Left ventricle myocardium inferior (tissue), 1 donor: ENCODE measurements at regions not wholly inside any gene's neighbourhood (a gene's known extent, or its start where the extent isn't known, plus 50 kb on each side); places are given as distances from the start of the nearest gene placed in this dataset.
"Not testable (repeated sequence)": the region's sequence is repeated elsewhere in the genome, so short reads cannot be mapped to it uniquely, and the experiment has no call there.

Experiments used
- DNase-seq: peaks from one replicate; pipeline ENCODE4 v3.0.0-alpha.2; 2020
- H3K27ac ChIP-seq: fragments of 200-600 bp; replicated peaks from 2 replicates; pipeline ENCODE4 v1.8.0; 2021
- H3K27me3 ChIP-seq: fragments of 200-600 bp; 2 replicates; pipeline ENCODE4 v1.8.0; 2021; ENCODE audit warnings: low read depth
- H3K36me3 ChIP-seq: fragments of 200-600 bp; 2 replicates; pipeline ENCODE4 v1.8.0; 2021
- H3K4me1 ChIP-seq: fragments of 200-600 bp; 2 replicates; pipeline ENCODE4 v1.8.0; 2021
- H3K4me3 ChIP-seq: fragments of 200-600 bp; 2 replicates; pipeline ENCODE4 v1.8.0; 2021; ENCODE audit warnings: mild to moderate bottlenecking, moderate library complexity
- H3K9me3 ChIP-seq: fragments of 200-600 bp; replicated peaks from 2 replicates; pipeline ENCODE4 v1.8.0; 2021
- CTCF ChIP-seq: fragments of 200-600 bp; IDR thresholded peaks from 2 replicates; pipeline ENCODE4 v1.8.0; 2021; ENCODE audit warnings: antibody characterized with exemption, mild to moderate bottlenecking, borderline replicate concordance
- intact Hi-C: fragments of 100-400 bp; cut with micrococcal nuclease; formaldehyde crosslinking; loops from one replicate; pipeline ENCODE4 v1.11.0; 2022
- donor health status: DM: no; HTN: yes; CAD: no; lungs with severe emphysema.

- Histone ChIP-seq H3K4me3 (no peak overlapping the region), H3K4me1 (no peaks in the 10 kb centered on the region), H3K27me3 (no peaks in the 10 kb centered on the region), H3K9me3 (no peaks in the 10 kb centered on the region), H3K27ac (no peak overlapping the region), H3K36me3 (no peaks in the 10 kb centered on the region)
- TF ChIP-seq CTCF: no peak
- no peak for DNase-seq
- intact Hi-C loops: no loop called here
Observed at GRCh38 chrX:96576368-96576767, 108.3 kb upstream of the DIAPH2 start.

- intact Hi-C loops: no loop called here
- Histone ChIP-seq H3K4me1 (no peaks in the 10 kb centered on the region), H3K4me3 (no peak overlapping the region), H3K36me3 (no peaks in the 10 kb centered on the region), H3K27ac (no peak overlapping the region), H3K27me3 (no peaks in the 10 kb centered on the region), H3K9me3 (no peaks in the 10 kb centered on the region)
- TF ChIP-seq CTCF: no peak
- DNase-seq: no peak
Observed at GRCh38 chrX:96578781-96579180, 105.9 kb upstream of the DIAPH2 start.

GRCh38 chrX:96579252-96579651, 105.4 kb upstream of the DIAPH2 start:
- H3K9me3 ChIP-seq: no peaks in the 10 kb centered on the region
- TF ChIP-seq CTCF: no peak
- H3K27ac ChIP-seq: no peak overlapping the region
- intact Hi-C loops: no loop called here
- no peaks in the 10 kb centered on the region for H3K4me1 ChIP-seq
- no peaks in the 10 kb centered on the region for H3K36me3 ChIP-seq
- no peak overlapping the region for H3K4me3 ChIP-seq
- no peaks in the 10 kb centered on the region for H3K27me3 ChIP-seq
- no peak for DNase-seq

GRCh38 chrX:96590403-96590802, 94.2 kb upstream of the DIAPH2 start:
- Histone ChIP-seq H3K4me1 (no peaks in the 10 kb centered on the region), H3K27ac (no peak overlapping the region), H3K36me3 (no peaks in the 10 kb centered on the region), H3K4me3 (no peak overlapping the region), H3K27me3 (no peaks in the 10 kb centered on the region), H3K9me3 (no peaks in the 10 kb centered on the region)
- intact Hi-C loops: no loop called here
- no peak for TF ChIP-seq CTCF
- DNase-seq: no peak

GRCh38 chrX:96591421-96591820, 93.2 kb upstream of the DIAPH2 start:
- Histone ChIP-seq H3K27ac (no peak overlapping the region), H3K4me3 (no peak overlapping the region), H3K27me3 (no peaks in the 10 kb centered on the region), H3K4me1 (no peaks in the 10 kb centered on the region), H3K9me3 (no peaks in the 10 kb centered on the region), H3K36me3 (no peaks in the 10 kb centered on the region)
- no peak for DNase-seq
- intact Hi-C loops: no loop called here
- no peak for TF ChIP-seq CTCF

- H3K27me3 ChIP-seq, H3K27ac ChIP-seq, H3K4me1 ChIP-seq, DNase-seq, H3K9me3 ChIP-seq, H3K4me3 ChIP-seq, H3K36me3 ChIP-seq, intact Hi-C loops: not testable (repeated sequence)
Observed at GRCh38 chrX:96597847-96598246, 86.8 kb upstream of the DIAPH2 start.
